HEK293 (cell line): ENCODE measurements at regions not wholly inside any gene's neighbourhood (a gene's known extent, or its start where the extent isn't known, plus 50 kb on each side); places are given as distances from the start of the nearest gene placed in this dataset.

Experiments
- CTCF ChIA-PET: fragments of 350-600 bp; formaldehyde crosslinking; extraction: SDS; loops from one replicate; lab custom pipeline; 2021; ENCODE audit warnings: antibody characterized with exemption; lab: Yijun Ruan, JAX
- POLR2A ChIA-PET: fragments of 300-600 bp; formaldehyde crosslinking; extraction: SDS; loops from one replicate; lab custom pipeline; 2020; ENCODE audit warnings: antibody characterized with exemption, inconsistent platforms; lab: Yijun Ruan, JAX
- H3K27ac ChIP-seq: fragments of 200-500 bp; sonication (Bioruptor generic); 2 replicates; pipeline ENCODE4 v1.5.1; 2014; ENCODE audit warnings: low read depth, low read length, control low read depth, inconsistent platforms; ENCODE audit errors: extremely low read depth
- H3K36me3 ChIP-seq, 2 experiments: fragments of 200-500 bp in 1 of 2; sonication (Bioruptor generic) in 1 of 2; 1 replicate in 1 of 2; 2 replicates in 1 of 2; pipeline ENCODE4 v1.5.1; 2014 to 2017; ENCODE audit warnings: inconsistent platforms in 2 of 2, low read length in 2 of 2; ENCODE audit not compliant: control insufficient read depth in 2 of 2, insufficient read depth in 1 of 2
- H3K4me1 ChIP-seq: fragments of 200-500 bp; sonication (Bioruptor generic); 2 replicates; pipeline ENCODE4 v1.5.1; 2014; ENCODE audit warnings: mild to moderate bottlenecking, low read length, inconsistent platforms; ENCODE audit not compliant: control insufficient read depth, insufficient read depth
- H3K4me3 ChIP-seq: 2 replicates; pipeline ENCODE4 v1.5.1; 2011; ENCODE audit warnings: low read depth, mild to moderate bottlenecking, control low read depth, low read length, moderate library complexity
- H3K9me3 ChIP-seq: fragments of 200-500 bp; sonication (Bioruptor generic); 2 replicates; pipeline ENCODE4 v1.5.1; 2014; ENCODE audit warnings: low read depth, low read length, inconsistent platforms; ENCODE audit not compliant: control insufficient read depth, insufficient read depth
- KLF9 ChIP-seq: fragments of 450-650 bp; formaldehyde crosslinking; IDR thresholded peaks from 2 replicates; pipeline ENCODE4 v1.5.1; 2016; ENCODE audit warnings: missing biosample characterization, missing genetic modification characterization, low read depth
- REST ChIP-seq: fragments of 450-650 bp; formaldehyde crosslinking; IDR thresholded peaks from 2 replicates; pipeline ENCODE4 v1.5.1; 2016; ENCODE audit warnings: missing biosample characterization, missing genetic modification characterization
- SALL2 ChIP-seq: fragments of 450-650 bp; formaldehyde crosslinking; IDR thresholded peaks from 2 replicates; pipeline ENCODE4 v1.5.0; 2017; ENCODE audit warnings: missing biosample characterization, mild to moderate bottlenecking, missing genetic modification characterization, borderline replicate concordance
- SP7 ChIP-seq: fragments of 450-650 bp; formaldehyde crosslinking; IDR thresholded peaks from 2 replicates; pipeline ENCODE4 v1.5.1; 2016; ENCODE audit warnings: missing biosample characterization, missing genetic modification characterization
- ZBTB17 ChIP-seq: fragments of 450-650 bp; formaldehyde crosslinking; IDR thresholded peaks from 2 replicates; pipeline ENCODE4 v1.5.1; 2016; ENCODE audit warnings: missing biosample characterization, missing genetic modification characterization
- ZBTB7A ChIP-seq: fragments of 450-650 bp; formaldehyde crosslinking; IDR thresholded peaks from 2 replicates; pipeline ENCODE4 v1.5.1; 2016; ENCODE audit warnings: low read depth, missing biosample characterization, missing genetic modification characterization
- ZNF19 ChIP-seq: fragments of 450-650 bp; formaldehyde crosslinking; IDR thresholded peaks from 2 replicates; pipeline ENCODE4; 2016; ENCODE audit warnings: missing biosample characterization, missing genetic modification characterization, low read depth
- ZNF274 ChIP-seq, 2 experiments: fragments of 200-500 bp in 1 of 2; fragments of 450-650 bp in 1 of 2; sonication (Bioruptor generic) in 1 of 2; formaldehyde crosslinking in 1 of 2; IDR thresholded peaks; 2 replicates each; pipeline versions ENCODE4 v1.5.1 to v1.6.1; 2014 to 2016; ENCODE audit warnings: borderline replicate concordance in 1 of 2, inconsistent platforms in 1 of 2, low read length in 1 of 2, missing biosample characterization in 1 of 2, missing genetic modification characterization in 1 of 2
- ZNF514 ChIP-seq: fragments of 450-650 bp; formaldehyde crosslinking; IDR thresholded peaks from 2 replicates; pipeline ENCODE4 v1.5.1; 2016; ENCODE audit warnings: missing biosample characterization, missing genetic modification characterization
- ZNF561 ChIP-seq: fragments of 450-650 bp; IDR thresholded peaks from 2 replicates; pipeline ENCODE4 v1.5.1; 2018; ENCODE audit warnings: missing biosample characterization, missing genetic modification characterization, borderline replicate concordance
- ZNF596 ChIP-seq: fragments of 450-650 bp; IDR thresholded peaks from 2 replicates; pipeline ENCODE4 v1.5.0; 2018; ENCODE audit warnings: missing biosample characterization, mild to moderate bottlenecking, missing genetic modification characterization, moderate library complexity
- ZNF629 ChIP-seq: fragments of 450-650 bp; formaldehyde crosslinking; IDR thresholded peaks from 2 replicates; pipeline ENCODE4 v1.5.1; 2017; ENCODE audit warnings: missing biosample characterization, missing genetic modification characterization
- ZNF645 ChIP-seq: fragments of 450-650 bp; formaldehyde crosslinking; IDR thresholded peaks from 2 replicates; pipeline ENCODE4; 2016; ENCODE audit warnings: missing biosample characterization, missing genetic modification characterization
- ZNF654 ChIP-seq: fragments of 450-650 bp; formaldehyde crosslinking; IDR thresholded peaks from 2 replicates; pipeline ENCODE4 v1.5.1; 2016; ENCODE audit warnings: low read depth, missing biosample characterization, missing genetic modification characterization
- ZNF76 ChIP-seq: fragments of 450-650 bp; formaldehyde crosslinking; IDR thresholded peaks from 2 replicates; pipeline ENCODE4; 2016; ENCODE audit warnings: low read depth, missing biosample characterization, missing genetic modification characterization, borderline replicate concordance
- ZNF843 ChIP-seq: fragments of 450-650 bp; formaldehyde crosslinking; IDR thresholded peaks from 2 replicates; pipeline ENCODE4 v1.5.1; 2016; ENCODE audit warnings: missing biosample characterization, missing genetic modification characterization
- TF ChIP-seq, protein P1 (sequence below): fragments of 450-650 bp; formaldehyde crosslinking; IDR thresholded peaks from 2 replicates; pipeline ENCODE4 v1.5.1; 2016; ENCODE audit warnings: missing biosample characterization, missing genetic modification characterization
- TF ChIP-seq, protein P2 (sequence below): fragments of 450-650 bp; formaldehyde crosslinking; IDR thresholded peaks from 2 replicates; pipeline ENCODE4 v1.5.1; 2016; ENCODE audit warnings: missing biosample characterization, missing genetic modification characterization

- TF ChIP-seq, protein P1, sequence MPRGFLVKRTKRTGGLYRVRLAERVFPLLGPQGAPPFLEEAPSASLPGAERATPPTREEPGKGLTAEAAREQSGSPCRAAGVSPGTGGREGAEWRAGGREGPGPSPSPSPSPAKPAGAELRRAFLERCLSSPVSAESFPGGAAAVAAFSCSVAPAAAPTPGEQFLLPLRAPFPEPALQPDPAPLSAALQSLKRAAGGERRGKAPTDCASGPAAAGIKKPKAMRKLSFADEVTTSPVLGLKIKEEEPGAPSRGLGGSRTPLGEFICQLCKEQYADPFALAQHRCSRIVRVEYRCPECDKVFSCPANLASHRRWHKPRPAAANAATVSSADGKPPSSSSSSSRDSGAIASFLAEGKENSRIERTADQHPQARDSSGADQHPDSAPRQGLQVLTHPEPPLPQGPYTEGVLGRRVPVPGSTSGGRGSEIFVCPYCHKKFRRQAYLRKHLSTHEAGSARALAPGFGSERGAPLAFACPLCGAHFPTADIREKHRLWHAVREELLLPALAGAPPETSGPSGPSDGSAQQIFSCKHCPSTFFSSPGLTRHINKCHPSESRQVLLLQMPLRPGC, result no peak
These were observed 81.3 kb upstream of the PELI1 start (continued) for GRCh38 chr2:64225491-64225890.

GRCh38 chr2:64226611-64227010 is 82.4 kb upstream of the PELI1 start:
- Histone ChIP-seq H3K27ac (no peak overlapping the region), H3K4me3 (no peak overlapping the region), H3K4me1 (peaks cover 3% of the 10 kb centered on the region; the same call in 1 of the 2 replicates), H3K36me3 (no peaks in the 10 kb centered on the region), H3K9me3 (no peaks in the 10 kb centered on the region)
- POLR2A ChIA-PET, result no interaction called here
- TF ChIP-seq ZNF629 (no peak), ZNF654 (tag by site-specific recombination) (no peak), KLF9 (tag by site-specific recombination) (no peak), ZNF645 (tag by site-specific recombination) (no peak), ZNF561 (no peak), ZNF19 (no peak), ZNF596 (tag by site-specific recombination) (no peak), SALL2 (tag by site-specific recombination) (no peak), ZBTB17 (tag by site-specific recombination) (no peak), ZBTB7A (no peak), SP7 (tag by site-specific recombination) (no peak), ZNF274 (IDR thresholded peaks at IDR 0.05; ENCODE audit: low read length) (no peak), ZNF274 (tag by site-specific recombination; IDR thresholded peaks at IDR 0.05; ENCODE audit: borderline replicate concordance) (no peak), ZNF843 (tag by site-specific recombination) (no peak), REST (tag by site-specific recombination) (no peak), ZNF76 (tag by site-specific recombination) (no peak), ZNF514 (tag by site-specific recombination) (no peak)
- TF ChIP-seq, protein P2, sequence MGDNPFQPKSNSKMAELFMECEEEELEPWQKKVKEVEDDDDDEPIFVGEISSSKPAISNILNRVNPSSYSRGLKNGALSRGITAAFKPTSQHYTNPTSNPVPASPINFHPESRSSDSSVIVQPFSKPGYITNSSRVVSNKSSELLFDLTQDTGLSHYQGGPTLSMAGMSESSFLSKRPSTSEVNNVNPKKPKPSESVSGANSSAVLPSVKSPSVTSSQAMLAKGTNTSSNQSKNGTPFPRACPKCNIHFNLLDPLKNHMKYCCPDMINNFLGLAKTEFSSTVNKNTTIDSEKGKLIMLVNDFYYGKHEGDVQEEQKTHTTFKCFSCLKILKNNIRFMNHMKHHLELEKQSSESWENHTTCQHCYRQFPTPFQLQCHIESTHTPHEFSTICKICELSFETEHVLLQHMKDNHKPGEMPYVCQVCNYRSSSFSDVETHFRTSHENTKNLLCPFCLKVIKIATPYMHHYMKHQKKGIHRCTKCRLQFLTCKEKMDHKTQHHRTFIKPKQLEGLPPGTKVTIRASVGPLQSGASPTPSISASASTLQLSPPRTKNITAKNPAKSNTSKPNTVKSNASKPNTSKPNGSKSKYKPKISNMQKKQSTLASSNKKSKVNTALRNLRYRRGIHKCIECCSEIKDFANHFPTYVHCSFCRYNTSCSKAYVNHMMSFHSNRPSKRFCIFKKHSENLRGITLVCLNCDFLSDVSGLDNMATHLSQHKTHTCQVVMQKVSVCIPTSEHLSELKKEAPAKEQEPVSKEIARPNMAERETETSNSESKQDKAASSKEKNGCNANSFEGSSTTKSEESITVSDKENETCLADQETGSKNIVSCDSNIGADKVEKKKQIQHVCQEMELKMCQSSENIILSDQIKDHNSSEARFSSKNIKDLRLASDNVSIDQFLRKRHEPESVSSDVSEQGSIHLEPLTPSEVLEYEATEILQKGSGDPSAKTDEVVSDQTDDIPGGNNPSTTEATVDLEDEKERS (tag by site-specific recombination), result no peak
- CTCF ChIA-PET, result interaction anchor here (0.9 kb wide), 1 partner anchor 14 kb away, joined by 3 read pairs; no protein-coding TSS in a partner anchor
